ENCODE measurements at regions not wholly inside any gene's neighbourhood (a gene's known extent, or its start where the extent isn't known, plus 50 kb on each side); places are given as distances from the start of the nearest gene placed in this dataset.

DNA sequence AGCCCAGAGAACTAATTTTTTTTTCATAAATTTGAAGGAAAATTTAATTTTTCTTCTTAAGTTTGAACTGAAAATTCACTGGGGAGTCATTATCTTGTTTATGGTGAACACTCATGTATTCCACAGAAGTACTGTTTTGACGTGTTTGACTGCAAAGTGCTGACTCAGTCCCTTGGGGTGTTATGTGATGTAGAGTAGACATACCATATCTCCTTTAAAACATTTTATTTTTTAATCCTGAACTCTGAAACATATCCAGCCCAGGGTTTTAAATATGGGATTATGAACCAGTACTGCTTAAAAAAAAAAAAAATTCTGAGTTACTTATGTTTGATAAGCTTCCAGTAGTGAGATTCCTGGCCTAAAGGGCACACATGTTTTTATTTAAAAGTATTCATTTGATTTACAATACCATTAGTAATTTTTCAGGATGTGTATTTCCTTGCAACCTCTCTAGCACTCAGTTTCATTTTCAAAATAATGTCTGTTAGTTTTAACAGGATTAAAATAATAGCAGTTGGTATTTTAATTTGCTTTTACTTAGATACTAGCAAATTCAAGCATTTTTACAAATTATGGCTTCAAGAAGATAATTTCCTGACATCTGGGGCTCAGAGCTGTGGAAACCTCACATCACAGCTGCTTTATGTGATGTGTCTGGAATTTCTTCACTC is 81.7 kb upstream of the PDE10A start:
- TF ChIP-seq, protein P1, sequence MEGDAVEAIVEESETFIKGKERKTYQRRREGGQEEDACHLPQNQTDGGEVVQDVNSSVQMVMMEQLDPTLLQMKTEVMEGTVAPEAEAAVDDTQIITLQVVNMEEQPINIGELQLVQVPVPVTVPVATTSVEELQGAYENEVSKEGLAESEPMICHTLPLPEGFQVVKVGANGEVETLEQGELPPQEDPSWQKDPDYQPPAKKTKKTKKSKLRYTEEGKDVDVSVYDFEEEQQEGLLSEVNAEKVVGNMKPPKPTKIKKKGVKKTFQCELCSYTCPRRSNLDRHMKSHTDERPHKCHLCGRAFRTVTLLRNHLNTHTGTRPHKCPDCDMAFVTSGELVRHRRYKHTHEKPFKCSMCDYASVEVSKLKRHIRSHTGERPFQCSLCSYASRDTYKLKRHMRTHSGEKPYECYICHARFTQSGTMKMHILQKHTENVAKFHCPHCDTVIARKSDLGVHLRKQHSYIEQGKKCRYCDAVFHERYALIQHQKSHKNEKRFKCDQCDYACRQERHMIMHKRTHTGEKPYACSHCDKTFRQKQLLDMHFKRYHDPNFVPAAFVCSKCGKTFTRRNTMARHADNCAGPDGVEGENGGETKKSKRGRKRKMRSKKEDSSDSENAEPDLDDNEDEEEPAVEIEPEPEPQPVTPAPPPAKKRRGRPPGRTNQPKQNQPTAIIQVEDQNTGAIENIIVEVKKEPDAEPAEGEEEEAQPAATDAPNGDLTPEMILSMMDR (conservative IDR thresholded peaks at IDR 0.05 in 1 of 2, IDR thresholded peaks at IDR 0.05 in 1 of 2; ENCODE audit: extremely low read depth in 1 of 2, insufficient read depth in 1 of 2, low read depth in 1 of 2, low read length in 2 of 2): no peak
- no peak for TF ChIP-seq EZH2 (IDR thresholded peaks at IDR 0.05; ENCODE audit: borderline replicate concordance, low read length)

Measured in mammary epithelial cell (primary cell).